ENCODE measurements at regions not wholly inside any gene's neighbourhood (a gene's known extent, or its start where the extent isn't known, plus 50 kb on each side); places are given as distances from the start of the nearest gene placed in this dataset.

GRCh38 chr18:30527226-30527625, 515.3 kb downstream of the DSC3 start:
- no peak for DNase-seq (ENCODE audit: low spot score)
- intact Hi-C loops (cut with micrococcal nuclease) = loop anchor here (10.0 kb wide), 1 partner anchor 62 kb away; no protein-coding TSS in a partner anchor
- H3K4me3 Mint-ChIP-seq = no peak overlapping the region
- no peaks in the 10 kb centered on the region for H3K36me3 Mint-ChIP-seq (ENCODE audit: low read depth)
- no peaks in the 10 kb centered on the region for H3K4me1 Mint-ChIP-seq (ENCODE audit: low read depth)
- H3K27me3 Mint-ChIP-seq (ENCODE audit: insufficient read depth) = no peaks in the 10 kb centered on the region
- peaks cover 12% of the 10 kb centered on the region for H3K9me3 Mint-ChIP-seq
- no peak overlapping the region for H3K27ac Mint-ChIP-seq

GRCh38 chr18:30522288-30522929, 520.1 kb downstream of the DSC3 start:
- H3K9me3 Mint-ChIP-seq = peaks cover 9% of the 10 kb centered on the region
- no peaks in the 10 kb centered on the region for H3K4me1 Mint-ChIP-seq (ENCODE audit: low read depth)
- no peak overlapping the region for H3K4me3 Mint-ChIP-seq
- intact Hi-C loops (cut with micrococcal nuclease) = loop anchor here (10.0 kb wide), 1 partner anchor 58 kb away; no protein-coding TSS in a partner anchor
- H3K36me3 Mint-ChIP-seq (ENCODE audit: low read depth) = no peaks in the 10 kb centered on the region
- no peak for DNase-seq (ENCODE audit: low spot score)
- H3K27me3 Mint-ChIP-seq (ENCODE audit: insufficient read depth) = no peaks in the 10 kb centered on the region
- H3K27ac Mint-ChIP-seq = no peak overlapping the region

- Mint-ChIP-seq H3K27me3 (ENCODE audit: insufficient read depth) (no peaks in the 10 kb centered on the region), H3K9me3 (peaks cover 11% of the 10 kb centered on the region), H3K4me1 (ENCODE audit: low read depth) (no peaks in the 10 kb centered on the region), H3K4me3 (no peak overlapping the region), H3K36me3 (ENCODE audit: low read depth) (no peaks in the 10 kb centered on the region), H3K27ac (no peak overlapping the region)
- DNase-seq (ENCODE audit: low spot score) = no peak
- intact Hi-C loops (cut with micrococcal nuclease) = no loop called here
Observed at GRCh38 chr18:30514059-30514458, 528.5 kb downstream of the DSC3 start.

GRCh38 chr18:30512872-30513271, 529.7 kb downstream of the DSC3 start:
- Mint-ChIP-seq H3K27ac (no peak overlapping the region), H3K27me3 (ENCODE audit: insufficient read depth) (no peaks in the 10 kb centered on the region), H3K4me1 (ENCODE audit: low read depth) (no peaks in the 10 kb centered on the region), H3K9me3 (peaks cover 11% of the 10 kb centered on the region), H3K36me3 (ENCODE audit: low read depth) (no peaks in the 10 kb centered on the region), H3K4me3 (no peak overlapping the region)
- intact Hi-C loops (cut with micrococcal nuclease) = no loop called here
- DNase-seq (ENCODE audit: low spot score) = no peak

GRCh38 chr18:30510882-30511281, 531.7 kb downstream of the DSC3 start:
- H3K27ac Mint-ChIP-seq = no peak overlapping the region
- peaks cover 11% of the 10 kb centered on the region for H3K9me3 Mint-ChIP-seq
- H3K36me3 Mint-ChIP-seq (ENCODE audit: low read depth) = no peaks in the 10 kb centered on the region
- H3K4me3 Mint-ChIP-seq = no peak overlapping the region
- H3K4me1 Mint-ChIP-seq (ENCODE audit: low read depth) = no peaks in the 10 kb centered on the region
- no peak for DNase-seq (ENCODE audit: low spot score)
- H3K27me3 Mint-ChIP-seq (ENCODE audit: insufficient read depth) = no peaks in the 10 kb centered on the region
- intact Hi-C loops (cut with micrococcal nuclease) = no loop called here

- Mint-ChIP-seq H3K36me3 (ENCODE audit: low read depth) (no peaks in the 10 kb centered on the region), H3K27ac (no peak overlapping the region), H3K4me1 (ENCODE audit: low read depth) (no peaks in the 10 kb centered on the region), H3K4me3 (no peak overlapping the region), H3K9me3 (peaks cover 4% of the 10 kb centered on the region), H3K27me3 (ENCODE audit: insufficient read depth) (no peaks in the 10 kb centered on the region)
- DNase-seq (ENCODE audit: low spot score) = no peak
- intact Hi-C loops (cut with micrococcal nuclease) = no loop called here
Observed at GRCh38 chr18:30501594-30501993, 540.9 kb downstream of the DSC3 start.

GRCh38 chr18:30500240-30500945, 542.1 kb downstream of the DSC3 start:
- peaks cover 4% of the 10 kb centered on the region for H3K9me3 Mint-ChIP-seq
- no peak overlapping the region for H3K4me3 Mint-ChIP-seq
- no peaks in the 10 kb centered on the region for H3K4me1 Mint-ChIP-seq (ENCODE audit: low read depth)
- H3K27ac Mint-ChIP-seq = no peak overlapping the region
- no peaks in the 10 kb centered on the region for H3K27me3 Mint-ChIP-seq (ENCODE audit: insufficient read depth)
- no peaks in the 10 kb centered on the region for H3K36me3 Mint-ChIP-seq (ENCODE audit: low read depth)
- DNase-seq (ENCODE audit: low spot score) = no peak
- intact Hi-C loops (cut with micrococcal nuclease) = no loop called here

GRCh38 chr18:30499721-30500120, 542.8 kb downstream of the DSC3 start:
- Mint-ChIP-seq H3K4me3 (no peak overlapping the region), H3K9me3 (peaks cover 7% of the 10 kb centered on the region), H3K4me1 (ENCODE audit: low read depth) (no peaks in the 10 kb centered on the region), H3K36me3 (ENCODE audit: low read depth) (no peaks in the 10 kb centered on the region), H3K27me3 (ENCODE audit: insufficient read depth) (no peaks in the 10 kb centered on the region), H3K27ac (no peak overlapping the region)
- intact Hi-C loops (cut with micrococcal nuclease) = no loop called here
- DNase-seq (ENCODE audit: low spot score) = no peak

GRCh38 chr18:30492552-30493129, 549.9 kb downstream of the DSC3 start:
- H3K27me3 Mint-ChIP-seq (ENCODE audit: insufficient read depth) = no peaks in the 10 kb centered on the region
- intact Hi-C loops (cut with micrococcal nuclease) = no loop called here
- H3K36me3 Mint-ChIP-seq (ENCODE audit: low read depth) = no peaks in the 10 kb centered on the region
- H3K4me1 Mint-ChIP-seq (ENCODE audit: low read depth) = no peaks in the 10 kb centered on the region
- no peak for DNase-seq (ENCODE audit: low spot score)
- H3K9me3 Mint-ChIP-seq = peaks cover 8% of the 10 kb centered on the region
- no peak overlapping the region for H3K27ac Mint-ChIP-seq
- no peak overlapping the region for H3K4me3 Mint-ChIP-seq

GRCh38 chr18:30491815-30492551, 550.6 kb downstream of the DSC3 start:
- Mint-ChIP-seq H3K27me3 (ENCODE audit: insufficient read depth) (no peaks in the 10 kb centered on the region), H3K9me3 (peaks cover 8% of the 10 kb centered on the region), H3K27ac (no peak overlapping the region), H3K36me3 (ENCODE audit: low read depth) (no peaks in the 10 kb centered on the region), H3K4me3 (no peak overlapping the region), H3K4me1 (ENCODE audit: low read depth) (no peaks in the 10 kb centered on the region)
- DNase-seq (ENCODE audit: low spot score) = no peak
- intact Hi-C loops (cut with micrococcal nuclease) = no loop called here

GRCh38 chr18:30489890-30490643, 552.5 kb downstream of the DSC3 start:
- H3K27me3 Mint-ChIP-seq (ENCODE audit: insufficient read depth) = no peaks in the 10 kb centered on the region
- no peak for DNase-seq (ENCODE audit: low spot score)
- peaks cover 4% of the 10 kb centered on the region for H3K9me3 Mint-ChIP-seq
- H3K4me1 Mint-ChIP-seq (ENCODE audit: low read depth) = no peaks in the 10 kb centered on the region
- H3K36me3 Mint-ChIP-seq (ENCODE audit: low read depth) = no peaks in the 10 kb centered on the region
- intact Hi-C loops (cut with micrococcal nuclease) = no loop called here
- no peak overlapping the region for H3K4me3 Mint-ChIP-seq
- H3K27ac Mint-ChIP-seq = no peak overlapping the region

- H3K27me3 Mint-ChIP-seq (ENCODE audit: insufficient read depth) = no peaks in the 10 kb centered on the region
- H3K4me3 Mint-ChIP-seq = no peak overlapping the region
- peaks cover 4% of the 10 kb centered on the region for H3K9me3 Mint-ChIP-seq
- intact Hi-C loops (cut with micrococcal nuclease) = no loop called here
- no peaks in the 10 kb centered on the region for H3K36me3 Mint-ChIP-seq (ENCODE audit: low read depth)
- H3K27ac Mint-ChIP-seq = no peak overlapping the region
- no peak for DNase-seq (ENCODE audit: low spot score)
- H3K4me1 Mint-ChIP-seq (ENCODE audit: low read depth) = no peaks in the 10 kb centered on the region
Observed at GRCh38 chr18:30487962-30488361, 554.6 kb downstream of the DSC3 start.
